Gastrocnemius medialis (tissue), 4 donors: ENCODE measurements at regions not wholly inside any gene's neighbourhood (a gene's known extent, or its start where the extent isn't known, plus 50 kb on each side); places are given as distances from the start of the nearest gene placed in this dataset.

Experiments used
- POLR2A ChIP-seq, 2 donors: fragments of 450-650 bp; IDR thresholded peaks; one replicate each; pipeline ENCODE4 v1.6.1; 2017; ENCODE audit warnings: antibody characterized with exemption in 2 of 2, mild to moderate bottlenecking in 2 of 2, moderate library complexity in 2 of 2
- TF ChIP-seq, protein P1 (sequence below), 5 experiments: fragments of 450-650 bp in 3 of 5; fragments of 200-600 bp in 2 of 5; sonication (generic) in 2 of 5; IDR thresholded peaks in 4 of 5; conservative IDR thresholded peaks in 1 of 5; 1 replicate in 4 of 5; 2 replicates in 1 of 5; pipeline ENCODE4 v1.5.1; 2016 to 2019; ENCODE audit warnings: antibody characterized with exemption in 5 of 5, mild to moderate bottlenecking in 3 of 5, moderate library complexity in 3 of 5

DNA sequence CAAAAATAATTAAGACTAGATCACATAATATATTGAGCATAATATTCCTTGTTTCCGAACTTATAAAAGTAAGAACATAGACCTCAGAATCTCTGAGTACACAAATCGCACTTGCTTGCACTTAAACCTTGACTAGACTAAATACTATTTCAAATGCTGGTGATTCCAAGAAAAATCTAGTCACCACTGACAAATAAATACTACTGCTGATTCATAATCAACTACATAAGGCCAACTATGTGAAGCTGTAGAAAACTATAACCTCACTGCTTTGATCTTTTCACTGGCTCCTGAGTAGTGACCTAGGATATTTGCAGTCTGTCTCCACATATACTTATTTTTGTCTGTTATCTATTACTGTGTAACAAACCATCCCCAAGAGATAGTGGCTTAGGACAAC is 245.4 kb downstream of the DIO2 start:
- no peak for TF ChIP-seq POLR2A (IDR thresholded peaks at IDR 0.05)
- TF ChIP-seq, protein P1, sequence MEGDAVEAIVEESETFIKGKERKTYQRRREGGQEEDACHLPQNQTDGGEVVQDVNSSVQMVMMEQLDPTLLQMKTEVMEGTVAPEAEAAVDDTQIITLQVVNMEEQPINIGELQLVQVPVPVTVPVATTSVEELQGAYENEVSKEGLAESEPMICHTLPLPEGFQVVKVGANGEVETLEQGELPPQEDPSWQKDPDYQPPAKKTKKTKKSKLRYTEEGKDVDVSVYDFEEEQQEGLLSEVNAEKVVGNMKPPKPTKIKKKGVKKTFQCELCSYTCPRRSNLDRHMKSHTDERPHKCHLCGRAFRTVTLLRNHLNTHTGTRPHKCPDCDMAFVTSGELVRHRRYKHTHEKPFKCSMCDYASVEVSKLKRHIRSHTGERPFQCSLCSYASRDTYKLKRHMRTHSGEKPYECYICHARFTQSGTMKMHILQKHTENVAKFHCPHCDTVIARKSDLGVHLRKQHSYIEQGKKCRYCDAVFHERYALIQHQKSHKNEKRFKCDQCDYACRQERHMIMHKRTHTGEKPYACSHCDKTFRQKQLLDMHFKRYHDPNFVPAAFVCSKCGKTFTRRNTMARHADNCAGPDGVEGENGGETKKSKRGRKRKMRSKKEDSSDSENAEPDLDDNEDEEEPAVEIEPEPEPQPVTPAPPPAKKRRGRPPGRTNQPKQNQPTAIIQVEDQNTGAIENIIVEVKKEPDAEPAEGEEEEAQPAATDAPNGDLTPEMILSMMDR (IDR thresholded peaks at IDR 0.05 in 4 of 5, conservative IDR thresholded peaks at IDR 0.05 in 1 of 5): no peak
